NB4 (cell line): ENCODE measurements at regions not wholly inside any gene's neighbourhood (a gene's known extent, or its start where the extent isn't known, plus 50 kb on each side); places are given as distances from the start of the nearest gene placed in this dataset.

Experiments
- DNase-seq: peaks from one replicate; pipeline ENCODE4 v3.0.0; 2010; ENCODE audit warnings: low read depth
- H3K4me3 ChIP-seq: one replicate; pipeline ENCODE4 v1.5.1; 2011; ENCODE audit warnings: mild to moderate bottlenecking, low read depth, low read length, moderate library complexity
- CTCF ChIP-seq: IDR thresholded peaks from one replicate; pipeline ENCODE4 v1.5.1; 2012; ENCODE audit warnings: low read depth, low read length
- MAX ChIP-seq: IDR thresholded peaks from 2 replicates; pipeline ENCODE4 v1.6.1; 2011; ENCODE audit warnings: low read depth, low read length
- MYC ChIP-seq: IDR thresholded peaks from 2 replicates; pipeline ENCODE4 v1.6.1; 2011; ENCODE audit warnings: low read depth, low read length
- POLR2A ChIP-seq: IDR thresholded peaks from 2 replicates; pipeline ENCODE4 v1.6.1; 2011; ENCODE audit warnings: mild to moderate bottlenecking; ENCODE audit not compliant: insufficient read length; ENCODE audit errors: extremely low read depth

DNA sequence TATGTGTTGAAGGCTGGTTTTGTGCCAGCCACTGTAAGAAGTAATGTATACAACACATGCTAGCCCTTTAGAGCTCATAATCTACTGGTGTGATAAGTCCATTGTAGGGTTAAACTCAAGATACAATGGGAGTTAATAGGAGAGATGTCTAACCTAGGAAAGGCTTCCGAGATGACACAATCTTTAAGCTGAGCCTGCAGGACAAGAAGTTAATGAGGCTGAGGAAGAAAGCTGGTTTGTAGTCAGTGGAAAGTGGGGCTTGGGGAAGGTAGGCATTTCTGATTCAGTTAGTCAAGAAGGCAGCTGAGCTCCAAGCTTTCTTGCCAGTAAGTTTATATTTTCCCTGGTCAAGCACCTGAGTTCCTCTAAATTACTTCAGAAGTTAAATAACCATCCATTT, 83.0 kb upstream of the TGFBR2 start:
- TF ChIP-seq MAX, result no peak
- no peak for TF ChIP-seq CTCF
- DNase-seq, result no peak
- no peak overlapping the region for H3K4me3 ChIP-seq

GRCh38 chr3:30524357-30525040, 81.9 kb upstream of the TGFBR2 start:
- no peak overlapping the region for H3K4me3 ChIP-seq
- no peak for DNase-seq
- TF ChIP-seq MAX (no peak), POLR2A (no peak), MYC (no peak), CTCF (no peak)

DNA sequence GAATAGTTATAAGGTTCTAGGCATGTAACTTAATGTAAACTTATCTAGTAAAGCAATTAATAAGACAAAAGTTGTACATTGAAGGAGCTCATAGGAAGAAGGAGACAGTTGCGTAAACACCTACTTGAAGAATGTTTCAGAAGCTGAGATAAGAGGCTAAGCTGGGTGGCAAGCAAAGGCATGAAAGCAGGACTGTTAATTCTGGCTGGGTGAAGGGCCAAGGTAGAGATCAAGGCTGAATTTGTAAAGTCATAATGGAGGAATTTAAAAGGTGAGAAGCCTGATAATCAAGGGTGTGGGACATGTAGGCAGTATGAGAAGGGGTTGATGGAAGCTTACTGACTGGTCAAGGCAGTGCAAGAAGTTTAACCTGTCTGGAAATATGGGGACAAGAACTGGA, 80.4 kb upstream of the TGFBR2 start:
- H3K4me3 ChIP-seq, result no peak overlapping the region
- DNase-seq, result no peak
- TF ChIP-seq MYC (no peak), CTCF (no peak), POLR2A (no peak), MAX (no peak)

- H3K4me3 ChIP-seq, result no peak overlapping the region
- DNase-seq, result no peak
- TF ChIP-seq MYC, result no peak
Measured at GRCh38 chr3:30527186-30527585, 79.2 kb upstream of the TGFBR2 start.

GRCh38 chr3:30527720-30528119, 78.7 kb upstream of the TGFBR2 start:
- no peak for DNase-seq
- no peak overlapping the region for H3K4me3 ChIP-seq
- TF ChIP-seq MYC, result no peak
- TF ChIP-seq CTCF, result no peak
- no peak for TF ChIP-seq MAX
- no peak for TF ChIP-seq POLR2A

- TF ChIP-seq POLR2A (no peak), CTCF (no peak), MAX (no peak), MYC (no peak)
- H3K4me3 ChIP-seq, result no peak overlapping the region
- DNase-seq, result no peak
Measured at GRCh38 chr3:30530084-30530483, 76.3 kb upstream of the TGFBR2 start.
